ENCODE measurements at regions not wholly inside any gene's neighbourhood (a gene's known extent, or its start where the extent isn't known, plus 50 kb on each side); places are given as distances from the start of the nearest gene placed in this dataset.

- intact Hi-C loops (cut with micrococcal nuclease) = no loop called here
These were observed 299.1 kb downstream of the ZNF536 start for GRCh38 chr19:30671367-30671619.

GRCh38 chr19:30670562-30671366, 298.6 kb downstream of the ZNF536 start:
- intact Hi-C loops (cut with micrococcal nuclease) = no loop called here

GRCh38 chr19:30670011-30670329, 297.8 kb downstream of the ZNF536 start:
- intact Hi-C loops (cut with micrococcal nuclease) = no loop called here

GRCh38 chr19:30669329-30670010, 297.3 kb downstream of the ZNF536 start:
- intact Hi-C loops (cut with micrococcal nuclease) = loop anchor here (1.0 to 5.0 kb wide), 2 partner anchors 688 to 1555 kb away; no protein-coding TSS in a partner anchor

GRCh38 chr19:30668521-30669155, 296.5 kb downstream of the ZNF536 start:
- intact Hi-C loops (cut with micrococcal nuclease) = loop anchor here (1.0 to 5.0 kb wide), 2 partner anchors 689 to 1556 kb away; no protein-coding TSS in a partner anchor

GRCh38 chr19:30667746-30668145, 295.6 kb downstream of the ZNF536 start:
- intact Hi-C loops (cut with micrococcal nuclease) = loop anchor here (5.0 kb wide), 1 partner anchor 690 kb away; no protein-coding TSS in a partner anchor

GRCh38 chr19:30667227-30667626, 295.0 kb downstream of the ZNF536 start:
- intact Hi-C loops (cut with micrococcal nuclease) = loop anchor here (5.0 kb wide), 1 partner anchor 690 kb away; no protein-coding TSS in a partner anchor

- intact Hi-C loops (cut with micrococcal nuclease) = loop anchor here (5.0 kb wide), 1 partner anchor 691 kb away; no protein-coding TSS in a partner anchor
These were observed 294.2 kb downstream of the ZNF536 start for GRCh38 chr19:30666301-30666803.

- intact Hi-C loops (cut with micrococcal nuclease) = loop anchor here (5.0 kb wide), 1 partner anchor 692 kb away; no protein-coding TSS in a partner anchor
These were observed 293.3 kb downstream of the ZNF536 start for GRCh38 chr19:30665449-30665848.

GRCh38 chr19:30663611-30664174, 291.5 kb downstream of the ZNF536 start:
- intact Hi-C loops (cut with micrococcal nuclease) = no loop called here

- intact Hi-C loops (cut with micrococcal nuclease) = no loop called here
These were observed 290.2 kb downstream of the ZNF536 start for GRCh38 chr19:30662211-30662861.

GRCh38 chr19:30659638-30660037, 287.5 kb downstream of the ZNF536 start:
- intact Hi-C loops (cut with micrococcal nuclease) = no loop called here

GRCh38 chr19:30656520-30657100, 284.4 kb downstream of the ZNF536 start:
- intact Hi-C loops (cut with micrococcal nuclease) = no loop called here

- intact Hi-C loops (cut with micrococcal nuclease) = loop anchor here (5.0 kb wide), 1 partner anchor 797 kb away; no protein-coding TSS in a partner anchor
These were observed 281.6 kb downstream of the ZNF536 start for GRCh38 chr19:30653646-30654386.

- intact Hi-C loops (cut with micrococcal nuclease) = loop anchor here (5.0 kb wide), 1 partner anchor 795 kb away; no protein-coding TSS in a partner anchor
These were observed 280.6 kb downstream of the ZNF536 start for GRCh38 chr19:30652751-30653150.

- intact Hi-C loops (cut with micrococcal nuclease) = loop anchor here (2.0 to 5.0 kb wide), 3 partner anchors 425 to 794 kb away; no protein-coding TSS in a partner anchor
These were observed 279.5 kb downstream of the ZNF536 start for GRCh38 chr19:30651691-30652090.

GRCh38 chr19:30651066-30651465, 278.9 kb downstream of the ZNF536 start:
- intact Hi-C loops (cut with micrococcal nuclease) = loop anchor here (2.0 to 5.0 kb wide), 3 partner anchors 424 to 794 kb away; no protein-coding TSS in a partner anchor

GRCh38 chr19:30649934-30650614, 277.9 kb downstream of the ZNF536 start:
- intact Hi-C loops (cut with micrococcal nuclease) = loop anchor here (1.0 to 5.0 kb wide), 4 partner anchors 423 to 920 kb away; no protein-coding TSS in a partner anchor

Measured in T-helper 1 cell treated with Interleukin-12 subunit alpha and Interleukin-12 subunit beta and Interleukin-4 antibody, amounts not matched to agents 30 ng/mL and 1 ng/mL, for 36 hours (primary cell).